GM12878 (cell line): ENCODE measurements at regions not wholly inside any gene's neighbourhood (a gene's known extent, or its start where the extent isn't known, plus 50 kb on each side); places are given as distances from the start of the nearest gene placed in this dataset.

Experiments
- ATAC-seq: fragments of 200-7000 bp; cut with Tn5 transposase; 3 replicates; pipeline ENCODE4 v1.9.1; 2020; ENCODE audit warnings: mild to moderate bottlenecking, moderate library complexity
- BruUV-seq: library from RNA; stranded (reverse); fragments of 400-500 nt; replicated peaks from 2 replicates; lab custom pipeline; 2021; lab: Mats Ljungman, UMichigan
- CTCF ChIA-PET: fragments of 300-600 bp; sonication (Branson Sonifier 250); formaldehyde crosslinking; extraction: SDS; loops from one replicate; lab custom pipeline; 2021; ENCODE audit warnings: inconsistent platforms; lab: Yijun Ruan, JAX
- POLR2A ChIA-PET: fragments of 350-600 bp; formaldehyde crosslinking; extraction: SDS; loops from one replicate; lab custom pipeline; 2021; ENCODE audit warnings: inconsistent platforms; lab: Charles Lee
- RAD21 ChIA-PET: fragments of 300-600 bp; sonication (Branson Sonifier 250); formaldehyde crosslinking; loops from one replicate; lab custom pipeline; 2023; ENCODE audit warnings: antibody characterized with exemption; ENCODE audit not compliant: unreplicated experiment; lab: Charles Lee
- SMC1A ChIA-PET: fragments of 300-600 bp; sonication (Branson Sonifier 250); formaldehyde crosslinking; loops from one replicate; lab custom pipeline; 2023; ENCODE audit not compliant: unreplicated experiment, uncharacterized antibody; lab: Charles Lee
- DNase-seq: peaks from one replicate; pipeline ENCODE4 v3.0.0-alpha.2; 2011; ENCODE audit warnings: low read depth, low spot score
- FAIRE-seq: peaks from 3 replicates; lab custom pipeline; 2011; peaks lifted over from hg19 to GRCh38; lab: Jason Lieb, UNC
- H2AFZ ChIP-seq: 2 replicates; pipeline ENCODE4 v1.6.0; 2011; ENCODE audit warnings: low read depth, low read length, control low read depth; ENCODE audit not compliant: control insufficient read depth
- H3K27ac ChIP-seq: 2 replicates; pipeline ENCODE4 v1.5.1; 2011; ENCODE audit warnings: control low read depth; ENCODE audit not compliant: control insufficient read depth, insufficient read depth
- H3K27me3 ChIP-seq, 2 experiments: replicated peaks in 1 of 2; 2 replicates each; pipeline versions ENCODE4 v1.6.0 to v1.6.1; 2011; ENCODE audit warnings: low read length in 1 of 2; ENCODE audit not compliant: control insufficient read depth in 2 of 2, insufficient read depth in 2 of 2
- H3K36me3 ChIP-seq, 2 experiments: 2 replicates each; pipeline ENCODE4 v1.5.1; 2011; ENCODE audit warnings: low read length in 1 of 2; ENCODE audit not compliant: control insufficient read depth in 2 of 2, insufficient read depth in 2 of 2
- H3K4me1 ChIP-seq: 2 replicates; pipeline ENCODE4 v1.6.1; 2011; ENCODE audit warnings: mild to moderate bottlenecking, low read length, moderate library complexity, mixed read lengths; ENCODE audit not compliant: control insufficient read depth, insufficient read depth
- H3K4me2 ChIP-seq: 2 replicates; pipeline ENCODE4 v1.6.0; 2011; ENCODE audit warnings: control low read depth; ENCODE audit not compliant: control insufficient read depth, insufficient read depth
- H3K4me3 ChIP-seq: fragments of 200-600 bp; sonication (generic); 2 replicates; pipeline ENCODE4 v1.5.1; 2016
- H3K79me2 ChIP-seq: 2 replicates; pipeline ENCODE4 v1.6.0; 2011; ENCODE audit warnings: low read length; ENCODE audit not compliant: control insufficient read depth, insufficient read depth
- H3K9ac ChIP-seq: 2 replicates; pipeline ENCODE4 v1.8.0; 2011; ENCODE audit warnings: low read length, control low read depth, mixed read lengths; ENCODE audit not compliant: control insufficient read depth, insufficient read depth
- H3K9me3 ChIP-seq: replicated peaks from 3 replicates; pipeline ENCODE4 v1.5.1; 2011; ENCODE audit warnings: mild to moderate bottlenecking, low read length; ENCODE audit not compliant: control insufficient read depth, insufficient read depth
- H4K20me1 ChIP-seq: 2 replicates; pipeline ENCODE4 v1.6.0; 2011; ENCODE audit not compliant: control insufficient read depth, insufficient read depth
- ATF3 ChIP-seq: IDR thresholded peaks from 2 replicates; pipeline ENCODE4 v1.6.1; 2011; ENCODE audit warnings: low read depth, mild to moderate bottlenecking, low read length, moderate library complexity, borderline replicate concordance; ENCODE audit errors: extremely low read depth
- BACH1 ChIP-seq: fragments of 450-650 bp; IDR thresholded peaks from 2 replicates; pipeline ENCODE4 v1.6.1; 2017; ENCODE audit warnings: mild to moderate bottlenecking, borderline replicate concordance
- CHD2 ChIP-seq: IDR thresholded peaks from 2 replicates; pipeline ENCODE4 v1.6.1; 2011; ENCODE audit warnings: low read depth, low read length, improper control_type of control experiment, borderline replicate concordance
- DPF2 ChIP-seq: fragments of 450-650 bp; IDR thresholded peaks from 2 replicates; pipeline ENCODE4 v1.6.1; 2017; ENCODE audit warnings: mild to moderate bottlenecking
- IRF3 ChIP-seq: fragments of 450-650 bp; IDR thresholded peaks from 2 replicates; pipeline ENCODE4 v1.6.1; 2014; ENCODE audit warnings: mild to moderate bottlenecking
- MLLT1 ChIP-seq: fragments of 450-650 bp; IDR thresholded peaks from 2 replicates; pipeline ENCODE4 v1.6.1; 2016; ENCODE audit warnings: mild to moderate bottlenecking
- NKRF ChIP-seq: fragments of 450-650 bp; conservative IDR thresholded peaks from 2 replicates; pipeline ENCODE4 v1.6.1; 2017; ENCODE audit warnings: mild to moderate bottlenecking, moderate library complexity
- PML ChIP-seq: IDR thresholded peaks from 2 replicates; pipeline ENCODE4 v1.6.1; 2012; ENCODE audit warnings: low read length, inconsistent platforms
- PRDM15 ChIP-seq: fragments of 450-650 bp; formaldehyde crosslinking; IDR thresholded peaks from 2 replicates; pipeline ENCODE4 v1.4.0; 2020; ENCODE audit warnings: mild to moderate bottlenecking, moderate library complexity
- RAD21 ChIP-seq: IDR thresholded peaks from 2 replicates; pipeline ENCODE4 v1.6.1; 2011; ENCODE audit warnings: mild to moderate bottlenecking, low read depth, low read length, moderate library complexity; ENCODE audit not compliant: insufficient read depth
- SPI1 ChIP-seq: IDR thresholded peaks from 2 replicates; pipeline ENCODE4 v1.6.1; 2011; ENCODE audit warnings: low read depth, mild to moderate bottlenecking, low read length, moderate library complexity, borderline replicate concordance; ENCODE audit not compliant: insufficient read depth
- WGBS: methylation state at CpG from one replicate; pipeline ENCODE4 v1.1.6; 2016; ENCODE audit warnings: low lambda C conversion rate; ENCODE audit not compliant: insufficient replicate concordance, insufficient coverage; ENCODE audit errors: missing lambda C conversion rate; 5-methylcytosine and 5-hydroxymethylcytosine counted together
- in situ Hi-C: fragments of 300-500 bp; cut with MboI; formaldehyde crosslinking; loops from 9 replicates; pipeline ENCODE4 v1.14.3; 2018; ENCODE audit warnings: mixed read lengths
- intact Hi-C: fragments of 100-400 bp; cut with micrococcal nuclease; formaldehyde crosslinking; loops from one replicate; pipeline ENCODE4 v1.14.2; 2022; ENCODE audit not compliant: unreplicated experiment

- TF ChIP-seq NKRF, result no peak
- no peak for TF ChIP-seq PRDM15 (CRISPR knock-in tag)
- no peak for TF ChIP-seq ATF3
- TF ChIP-seq DPF2, result no peak
These were observed 499.5 kb upstream of the PROK2 start (continued) for GRCh38 chr3:72284471-72284870.

- no peak overlapping the region for H3K4me2 ChIP-seq
- no peak overlapping the region for H2AFZ ChIP-seq
- ChIA-PET RAD21 (no interaction called here), SMC1A (no interaction called here), POLR2A (no interaction called here), CTCF (no interaction called here)
- peaks cover 3% of the 10 kb centered on the region; the same call in 1 of the 2 replicates for H3K4me1 ChIP-seq
- WGBS, result 78% methylated on average over 3 of the region's 3 CpGs
- H3K27ac ChIP-seq, result no peak overlapping the region
- FAIRE-seq, result no peak
- BruUV-seq, result no TSS peak
- intact Hi-C loops (no loop called here), in situ Hi-C loops (no loop called here)
- no peak for DNase-seq
- no peaks in the 10 kb centered on the region for H3K79me2 ChIP-seq
- no peak for ATAC-seq
- no peak overlapping the region for H3K9ac ChIP-seq
- H4K20me1 ChIP-seq, result no peaks in the 10 kb centered on the region
- H3K4me3 ChIP-seq, result no peak overlapping the region
- peaks cover 1% of the 10 kb centered on the region; the same call in 1 of the 3 replicates for H3K9me3 ChIP-seq
- H3K36me3 ChIP-seq, result no peaks in the 10 kb centered on the region
- no peaks in the 10 kb centered on the region for H3K27me3 ChIP-seq
- TF ChIP-seq IRF3 (no peak), MLLT1 (no peak), SPI1 (peak; percentile 55; the same call in 1 of the 2 replicates), RAD21 (no peak), CHD2 (no peak), BACH1 (no peak), PML (no peak), ATF3 (no peak)
These were observed 498.0 kb upstream of the PROK2 start for GRCh38 chr3:72282918-72283317.
